GM12875 (cell line): ENCODE measurements at regions not wholly inside any gene's neighbourhood (a gene's known extent, or its start where the extent isn't known, plus 50 kb on each side); places are given as distances from the start of the nearest gene placed in this dataset.

Experiments
- H3K4me3 ChIP-seq: one replicate; pipeline ENCODE4 v1.5.1; 2011; ENCODE audit warnings: low read depth, low read length, control low read depth
- TF ChIP-seq, protein P1 (sequence below): IDR thresholded peaks from 2 replicates; pipeline ENCODE4 v1.5.1; 2011; ENCODE audit warnings: low read depth, mild to moderate bottlenecking, control low read depth, inconsistent platforms, low read length, moderate library complexity, borderline replicate concordance; ENCODE audit not compliant: insufficient read depth

DNA sequence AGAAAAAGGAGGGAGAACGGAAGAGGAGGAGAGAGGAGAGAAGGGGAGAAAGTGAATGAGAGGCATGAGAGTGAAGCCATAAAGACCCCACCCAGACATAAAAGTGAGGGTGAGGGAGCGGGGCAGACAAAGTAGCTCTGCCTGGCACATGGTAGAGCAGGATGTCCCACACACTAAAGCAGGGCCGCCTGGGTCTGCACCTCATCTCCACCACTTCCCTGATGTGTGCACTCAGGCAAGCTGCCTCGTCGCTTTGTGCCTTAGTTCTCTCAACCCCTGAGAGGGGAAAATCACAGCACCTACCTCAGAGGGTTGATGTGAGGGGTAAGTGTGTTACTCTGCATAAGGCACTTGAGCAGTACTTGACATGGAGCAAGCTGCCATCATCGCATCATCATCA is 488.1 kb downstream of the COG6 start:
- H3K4me3 ChIP-seq: no peak overlapping the region
- TF ChIP-seq, protein P1, sequence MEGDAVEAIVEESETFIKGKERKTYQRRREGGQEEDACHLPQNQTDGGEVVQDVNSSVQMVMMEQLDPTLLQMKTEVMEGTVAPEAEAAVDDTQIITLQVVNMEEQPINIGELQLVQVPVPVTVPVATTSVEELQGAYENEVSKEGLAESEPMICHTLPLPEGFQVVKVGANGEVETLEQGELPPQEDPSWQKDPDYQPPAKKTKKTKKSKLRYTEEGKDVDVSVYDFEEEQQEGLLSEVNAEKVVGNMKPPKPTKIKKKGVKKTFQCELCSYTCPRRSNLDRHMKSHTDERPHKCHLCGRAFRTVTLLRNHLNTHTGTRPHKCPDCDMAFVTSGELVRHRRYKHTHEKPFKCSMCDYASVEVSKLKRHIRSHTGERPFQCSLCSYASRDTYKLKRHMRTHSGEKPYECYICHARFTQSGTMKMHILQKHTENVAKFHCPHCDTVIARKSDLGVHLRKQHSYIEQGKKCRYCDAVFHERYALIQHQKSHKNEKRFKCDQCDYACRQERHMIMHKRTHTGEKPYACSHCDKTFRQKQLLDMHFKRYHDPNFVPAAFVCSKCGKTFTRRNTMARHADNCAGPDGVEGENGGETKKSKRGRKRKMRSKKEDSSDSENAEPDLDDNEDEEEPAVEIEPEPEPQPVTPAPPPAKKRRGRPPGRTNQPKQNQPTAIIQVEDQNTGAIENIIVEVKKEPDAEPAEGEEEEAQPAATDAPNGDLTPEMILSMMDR: no peak

DNA sequence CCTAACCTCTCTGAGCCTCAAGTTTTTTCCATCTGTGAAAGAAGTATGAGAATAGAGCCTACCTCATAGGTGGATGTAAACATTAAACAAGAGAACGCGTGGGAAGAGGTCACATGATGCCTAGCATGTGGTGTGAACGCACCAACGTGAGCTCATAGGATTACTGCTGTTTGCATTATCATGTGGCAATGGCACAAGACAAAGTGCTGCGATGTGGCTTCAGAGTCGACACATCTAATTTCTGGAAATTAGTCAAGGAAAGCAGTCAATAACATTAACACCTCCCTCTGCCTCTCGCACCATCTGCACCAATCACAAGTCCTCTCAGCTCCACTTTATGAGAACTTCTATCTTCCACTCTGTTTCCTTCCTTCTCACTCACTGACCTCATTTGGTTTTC is 489.7 kb downstream of the COG6 start:
- TF ChIP-seq, protein P1: no peak
- H3K4me3 ChIP-seq: no peak overlapping the region

DNA sequence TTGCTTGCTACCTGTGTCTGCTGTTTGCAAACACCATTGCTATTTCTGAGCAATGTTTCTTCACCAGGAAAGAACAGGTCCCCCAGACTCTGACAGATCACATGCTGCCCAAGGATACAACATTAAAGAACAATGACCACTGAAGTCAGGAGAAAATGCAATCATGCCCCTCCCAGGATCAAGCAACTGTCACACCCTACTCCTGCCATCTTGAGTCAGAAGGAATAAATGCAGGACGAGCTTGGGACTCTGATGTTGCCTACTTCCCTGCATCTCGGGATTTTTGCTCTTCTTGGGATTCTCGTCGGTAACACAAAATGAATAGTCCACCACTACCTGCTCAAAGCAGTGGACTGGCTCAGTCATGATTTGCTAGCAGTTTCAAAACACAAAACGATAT is 490.6 kb downstream of the COG6 start:
- TF ChIP-seq, protein P1: no peak
- H3K4me3 ChIP-seq: no peak overlapping the region

DNA sequence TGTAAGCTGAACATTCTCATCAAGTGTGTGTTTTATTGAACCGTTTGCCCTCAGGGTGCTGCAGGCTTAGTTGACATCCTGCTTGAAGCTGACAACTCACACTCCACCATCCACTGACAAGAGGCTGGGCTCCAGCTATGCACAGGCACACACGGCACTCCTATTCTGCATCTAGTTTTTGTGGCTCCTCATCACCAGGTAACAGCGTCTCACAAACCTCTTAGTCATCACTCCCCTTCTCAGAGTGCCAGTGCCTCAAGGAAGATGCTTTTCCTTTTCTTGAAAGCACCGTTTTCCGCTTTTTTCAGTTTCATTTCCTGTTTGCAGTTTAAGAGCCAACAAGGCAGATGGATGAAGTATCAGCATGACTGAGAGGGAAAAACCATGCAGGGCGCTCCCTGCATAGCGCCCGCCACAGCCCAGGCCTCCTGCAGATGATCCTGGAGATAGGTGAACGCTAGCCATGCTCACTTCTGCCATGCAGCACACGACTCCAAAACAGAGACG is 491.2 kb downstream of the COG6 start:
- H3K4me3 ChIP-seq: no peak overlapping the region
- TF ChIP-seq, protein P1: no peak

DNA sequence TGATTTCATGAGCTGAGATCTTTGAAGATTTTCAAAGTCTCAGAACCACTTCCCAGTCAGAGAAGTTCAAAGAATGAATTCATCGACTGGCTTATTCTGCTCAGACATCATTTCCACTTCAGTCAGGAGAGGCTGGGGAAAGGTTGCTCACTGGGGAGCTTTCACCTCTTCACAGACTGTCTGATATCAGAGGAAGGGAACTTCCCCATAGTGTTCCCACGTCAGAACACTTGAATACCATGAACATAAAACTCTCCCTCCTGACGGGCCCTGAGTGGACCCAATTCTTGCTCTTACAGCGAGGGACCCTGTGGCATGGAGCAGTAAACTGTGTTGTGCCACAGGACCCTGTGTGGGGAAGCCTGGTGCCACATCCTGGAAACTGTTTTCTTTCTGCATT is 492.6 kb downstream of the COG6 start:
- TF ChIP-seq, protein P1: no peak
- no peak overlapping the region for H3K4me3 ChIP-seq

DNA sequence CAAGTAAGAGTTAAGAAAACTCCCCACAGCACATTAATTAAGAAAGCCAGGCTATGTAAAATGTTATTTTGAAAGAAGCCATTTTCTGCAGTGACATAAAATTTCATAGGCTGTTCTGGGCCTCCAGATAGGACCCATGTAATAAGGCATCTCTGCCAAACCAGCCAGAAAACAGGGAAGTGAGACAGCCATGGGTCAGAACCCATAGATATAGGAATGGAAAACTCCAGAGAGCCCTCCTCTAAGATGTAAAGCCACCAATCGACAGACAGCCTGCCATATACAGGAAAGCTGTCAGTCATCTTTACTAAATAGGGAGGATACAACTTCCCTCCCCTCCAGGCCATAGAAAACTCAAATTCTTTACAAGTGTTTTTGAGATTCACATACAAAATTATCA is 493.3 kb downstream of the COG6 start:
- TF ChIP-seq, protein P1: no peak

DNA sequence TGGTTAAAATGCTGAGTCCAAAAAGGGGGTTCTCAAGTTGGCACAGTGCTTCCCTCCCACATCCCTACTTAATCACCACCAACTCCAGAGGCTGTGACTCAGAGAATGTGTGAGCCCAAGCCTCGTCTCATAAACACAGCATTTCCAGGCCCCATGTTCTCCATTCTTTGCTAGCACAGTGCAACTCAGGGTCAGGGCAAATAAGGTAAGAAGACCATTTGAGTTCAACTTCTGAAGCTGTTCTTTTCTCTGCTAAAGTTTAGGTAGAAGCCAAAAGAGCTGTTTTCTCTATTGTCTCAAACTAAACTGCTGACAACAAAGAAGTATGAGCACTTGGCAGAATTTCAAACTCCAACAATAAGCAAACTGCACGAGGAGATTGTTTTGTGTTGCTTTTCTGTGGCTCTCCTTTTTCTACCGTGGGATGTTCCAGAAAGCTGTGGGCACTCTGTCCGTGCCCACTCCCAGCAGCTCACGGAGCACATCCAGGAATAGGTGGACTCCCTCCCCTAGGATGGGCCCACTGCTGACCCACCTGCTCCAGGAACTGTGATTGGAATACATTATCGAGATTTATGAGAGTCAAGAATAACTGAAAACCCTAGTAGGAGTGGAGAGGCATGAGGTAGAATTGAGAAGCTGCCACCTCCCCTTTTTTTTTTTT is 494.3 kb downstream of the COG6 start:
- TF ChIP-seq, protein P1: no peak
- H3K4me3 ChIP-seq: no peak overlapping the region

More for the DNA sequence above, 493.3 kb downstream of the COG6 start:
- H3K4me3 ChIP-seq: no peak overlapping the region
